ENCODE measurements at regions not wholly inside any gene's neighbourhood (a gene's known extent, or its start where the extent isn't known, plus 50 kb on each side); places are given as distances from the start of the nearest gene placed in this dataset.

DNA sequence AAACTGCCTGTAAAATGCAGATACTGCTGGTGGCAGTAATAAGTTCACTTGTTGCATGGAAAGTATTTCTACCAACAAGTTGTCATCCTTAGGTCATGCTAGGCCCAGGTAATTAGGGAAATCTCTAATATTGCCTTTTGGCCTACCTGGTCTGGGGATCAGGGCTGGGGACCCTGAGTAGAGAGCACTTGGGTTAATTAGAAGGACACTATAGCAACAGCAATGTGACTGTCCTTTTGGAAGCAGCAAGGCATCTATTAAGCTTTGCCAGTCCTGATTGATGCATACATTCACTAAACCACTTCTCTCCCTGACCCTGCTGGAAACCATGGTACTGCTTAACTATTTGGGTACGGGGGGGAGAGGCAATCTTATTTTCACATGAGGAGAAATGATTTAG lies 86.5 kb upstream of the GNAZ start:
- no peak for TF ChIP-seq GATA3 (IDR thresholded peaks at IDR 0.05; ENCODE audit: low read depth, low read length)
- no peak for TF ChIP-seq GATA2 (IDR thresholded peaks at IDR 0.05; ENCODE audit: low read depth, low read length)

DNA sequence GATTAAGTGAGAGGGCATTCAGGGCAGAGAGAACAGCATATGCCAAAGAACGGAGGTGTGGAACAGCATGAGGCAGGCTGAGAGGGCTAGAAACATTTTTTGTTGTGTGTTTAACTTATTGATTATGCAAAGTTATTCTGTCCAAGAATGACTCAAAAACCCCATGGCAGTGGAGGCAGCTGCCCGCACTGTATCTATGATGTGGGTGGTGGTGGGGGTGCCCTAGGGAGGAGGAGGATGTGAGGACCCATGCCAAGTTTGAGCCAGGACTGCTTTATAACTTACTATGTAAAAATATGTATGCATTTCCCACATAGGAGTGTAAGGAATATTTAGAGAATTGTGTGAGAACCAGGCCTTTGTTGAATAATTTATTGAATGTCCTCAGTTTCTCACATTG lies 85.4 kb upstream of the GNAZ start:
- no peak for TF ChIP-seq GATA2 (IDR thresholded peaks at IDR 0.05; ENCODE audit: low read depth, low read length)
- no peak for TF ChIP-seq GATA3 (IDR thresholded peaks at IDR 0.05; ENCODE audit: low read depth, low read length)

DNA sequence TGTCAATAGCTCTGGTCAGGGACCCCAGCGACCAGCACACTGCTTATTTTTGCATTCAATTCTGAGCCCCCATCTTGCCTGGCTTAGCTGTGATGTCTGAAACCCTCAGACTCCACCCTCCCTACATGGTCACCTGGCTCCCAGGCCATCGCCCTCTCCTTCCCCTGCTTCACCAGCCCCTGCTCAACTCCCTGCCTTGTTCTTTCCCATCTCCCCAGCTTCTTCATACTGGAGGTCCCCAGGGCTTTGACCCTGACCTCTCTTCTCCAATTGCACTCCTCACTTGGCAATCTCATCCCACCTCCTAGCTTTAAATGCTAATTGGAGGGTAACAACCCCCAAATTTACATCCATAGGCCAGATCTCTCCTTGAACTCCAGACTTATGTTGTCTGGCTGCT lies 84.3 kb upstream of the GNAZ start:
- no peak for TF ChIP-seq GATA3 (IDR thresholded peaks at IDR 0.05; ENCODE audit: low read depth, low read length)

DNA sequence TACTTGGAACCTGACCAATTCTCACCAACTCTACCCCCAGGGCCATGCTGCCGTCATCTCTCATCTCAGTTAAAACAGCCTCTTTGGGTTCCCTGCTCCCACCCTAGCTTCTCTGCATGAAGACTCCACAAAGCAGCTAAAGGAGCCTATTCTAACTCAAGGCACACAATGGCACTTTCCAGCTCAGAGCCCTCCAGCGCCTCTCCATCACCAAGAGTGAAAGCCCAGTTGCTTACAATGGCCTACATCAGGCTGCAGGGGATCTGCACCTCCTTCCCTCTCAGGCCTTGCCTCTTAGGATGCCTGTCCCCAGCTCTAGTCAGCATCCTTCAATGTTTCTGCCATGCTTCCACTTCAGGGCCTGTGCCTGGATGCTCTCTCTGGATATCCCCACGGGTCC lies 83.7 kb upstream of the GNAZ start:
- TF ChIP-seq GATA3 (IDR thresholded peaks at IDR 0.05; ENCODE audit: low read depth, low read length) (no peak), GATA2 (IDR thresholded peaks at IDR 0.05; ENCODE audit: low read depth, low read length) (no peak)

DNA sequence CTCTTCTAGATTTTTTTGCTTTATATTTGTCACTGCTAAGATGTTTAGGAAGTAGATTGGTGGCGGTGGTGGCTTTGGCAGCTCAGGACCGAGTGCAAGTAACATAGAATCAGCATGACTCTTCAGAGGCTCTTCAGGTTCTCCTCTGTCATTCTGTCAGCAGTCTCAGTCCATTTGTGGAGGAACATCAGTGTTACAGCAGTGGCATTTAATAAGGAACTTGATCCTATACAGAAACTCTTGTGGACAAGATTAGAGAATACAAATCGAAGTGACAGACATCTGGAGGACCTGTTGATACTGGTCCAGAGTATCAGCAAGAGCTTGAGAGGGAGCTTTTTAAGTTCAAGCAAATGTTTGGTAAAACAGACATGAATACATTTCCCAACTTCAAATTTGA lies 82.2 kb upstream of the GNAZ start:
- TF ChIP-seq GATA2 (IDR thresholded peaks at IDR 0.05; ENCODE audit: low read depth, low read length) (no peak), GATA3 (IDR thresholded peaks at IDR 0.05; ENCODE audit: low read depth, low read length) (no peak)

DNA sequence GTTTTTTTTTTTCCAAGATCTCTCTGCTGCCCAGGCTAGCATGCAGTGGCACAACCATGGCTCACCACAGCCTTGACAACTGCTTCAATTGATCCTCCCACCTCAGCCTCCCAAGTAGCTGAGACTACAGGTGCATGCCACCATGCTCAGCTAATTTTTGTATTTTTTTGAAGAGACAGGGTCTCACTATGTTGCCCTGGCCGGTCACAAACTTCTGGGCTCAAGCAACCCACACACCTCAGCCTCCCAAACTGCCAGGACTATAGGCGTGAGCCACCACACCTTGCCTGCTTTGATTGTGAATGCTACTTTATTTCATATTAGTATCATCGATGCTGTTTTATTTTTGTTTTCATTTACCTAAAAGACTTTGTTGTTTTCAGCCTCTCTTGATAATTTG lies 81.5 kb upstream of the GNAZ start:
- TF ChIP-seq GATA2 (IDR thresholded peaks at IDR 0.05; ENCODE audit: low read depth, low read length): no peak
- TF ChIP-seq GATA3 (IDR thresholded peaks at IDR 0.05; ENCODE audit: low read depth, low read length): no peak

DNA sequence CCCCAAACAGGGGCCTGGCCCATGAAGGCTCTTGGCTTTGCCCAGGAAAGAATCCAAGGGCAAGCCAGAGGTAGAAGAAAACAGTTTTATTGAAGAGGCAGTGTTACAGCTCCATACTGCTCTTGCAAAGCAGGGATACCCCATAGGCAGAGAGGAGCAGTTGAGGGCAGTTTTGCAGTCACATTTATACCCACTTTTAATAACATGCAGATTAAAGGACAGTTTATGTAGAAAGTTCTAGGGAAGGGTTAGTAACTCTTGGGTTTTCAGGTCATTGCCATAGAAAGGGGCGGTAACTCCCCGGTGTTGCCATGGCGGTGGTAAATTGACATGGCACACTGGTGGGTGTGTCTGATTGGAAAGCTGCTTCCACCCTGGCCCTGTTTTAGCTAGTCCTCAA lies 80.5 kb upstream of the GNAZ start:
- TF ChIP-seq GATA2 (IDR thresholded peaks at IDR 0.05; ENCODE audit: low read depth, low read length): no peak
- no peak for TF ChIP-seq GATA3 (IDR thresholded peaks at IDR 0.05; ENCODE audit: low read depth, low read length)

DNA sequence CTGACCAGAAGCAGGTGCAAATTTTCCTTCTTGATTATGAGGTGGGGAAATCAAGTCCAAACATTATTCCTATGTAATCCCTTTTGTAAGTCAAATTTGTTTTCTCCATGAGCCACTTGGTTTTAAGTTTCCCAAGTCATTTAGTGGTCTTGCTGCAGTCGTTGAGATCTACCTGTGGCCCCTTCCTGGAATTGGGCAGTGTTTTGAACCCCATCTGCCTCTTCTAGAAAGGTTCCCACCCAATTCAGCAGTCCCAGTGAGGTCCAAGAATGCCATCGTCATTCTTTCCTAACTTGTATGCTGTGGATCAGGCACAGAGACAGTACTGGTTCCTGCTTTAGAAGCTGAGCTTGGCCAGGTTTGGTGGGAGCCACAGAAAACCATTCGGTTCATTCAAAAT lies 77.8 kb upstream of the GNAZ start:
- TF ChIP-seq GATA3 (IDR thresholded peaks at IDR 0.05; ENCODE audit: low read depth, low read length) (no peak), GATA2 (IDR thresholded peaks at IDR 0.05; ENCODE audit: low read depth, low read length) (no peak)

DNA sequence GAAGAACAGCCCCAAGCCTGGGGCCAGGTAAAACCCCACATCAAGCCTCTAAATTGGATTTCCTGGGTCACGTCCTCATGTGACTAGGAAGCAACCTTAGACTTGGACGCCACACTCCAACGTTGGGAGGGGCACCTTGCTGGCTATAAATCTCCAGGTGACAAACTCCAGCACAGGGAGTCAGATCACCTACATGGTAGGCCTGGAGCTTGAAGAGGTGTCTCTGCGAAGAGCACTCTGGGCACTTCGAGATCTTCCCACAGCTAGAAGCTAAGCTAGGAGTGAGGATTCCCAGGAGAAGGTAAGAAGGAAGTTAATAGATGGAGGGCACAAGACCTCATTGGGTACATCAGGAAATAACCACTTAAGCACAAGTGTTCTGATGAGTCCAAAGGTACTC lies 77.1 kb upstream of the GNAZ start:
- TF ChIP-seq GATA3 (IDR thresholded peaks at IDR 0.05; ENCODE audit: low read depth, low read length): no peak
- TF ChIP-seq GATA2 (IDR thresholded peaks at IDR 0.05; ENCODE audit: low read depth, low read length): no peak

DNA sequence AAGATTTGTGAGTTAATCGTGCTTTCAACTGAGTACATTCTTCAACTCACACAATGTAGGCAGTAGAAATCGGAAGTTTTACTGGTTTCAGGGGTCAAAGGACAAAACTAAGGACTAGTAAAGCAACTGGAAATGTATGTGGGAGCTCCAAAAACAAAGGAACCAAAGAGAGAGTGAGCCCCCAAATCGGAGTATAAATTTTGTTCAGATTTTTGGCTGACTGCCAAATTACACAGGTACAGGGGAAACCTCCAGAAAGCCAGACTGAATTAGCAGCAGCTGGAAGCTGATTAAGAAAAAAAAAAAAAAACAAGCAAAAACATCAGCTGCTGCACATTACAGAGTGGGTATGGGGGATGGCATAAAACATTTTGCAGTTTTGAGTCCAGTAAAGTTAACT lies 75.2 kb upstream of the GNAZ start:
- TF ChIP-seq GATA2 (IDR thresholded peaks at IDR 0.05; ENCODE audit: low read depth, low read length) (no peak), GATA3 (IDR thresholded peaks at IDR 0.05; ENCODE audit: low read depth, low read length) (no peak)

DNA sequence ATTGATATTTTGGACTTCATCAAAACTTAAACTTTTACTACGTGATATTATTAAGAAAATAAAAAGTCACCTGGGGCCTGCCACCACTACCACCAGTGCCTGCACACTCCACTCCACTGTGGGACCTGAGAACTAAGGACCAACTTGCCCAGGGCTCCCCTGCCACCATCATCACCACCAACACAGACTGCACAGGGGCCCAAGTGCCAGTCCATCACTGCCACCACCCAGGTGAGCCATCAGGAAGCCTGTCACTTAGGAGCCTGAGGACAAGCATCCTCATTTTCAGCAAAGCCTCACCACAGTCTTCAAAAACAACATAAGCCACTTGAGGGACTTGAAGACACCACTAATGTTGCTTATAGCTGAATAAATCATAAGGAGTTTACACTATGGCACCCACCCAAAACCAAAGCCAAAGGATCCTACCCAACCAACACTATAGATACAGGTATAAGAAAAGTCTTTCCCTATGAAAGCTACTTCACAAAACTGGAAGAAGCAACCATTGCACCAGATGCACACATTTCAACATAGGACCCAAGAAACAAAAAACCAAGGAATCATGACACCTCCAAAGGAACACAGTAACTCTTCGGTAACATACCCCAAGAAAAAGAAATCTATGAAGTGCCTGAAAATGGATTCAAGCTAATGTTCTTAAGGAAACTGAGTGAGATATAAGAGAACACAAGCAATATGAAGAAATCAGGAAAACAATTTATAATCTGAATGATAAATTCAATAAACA lies 73.6 kb upstream of the GNAZ start:
- TF ChIP-seq GATA2 (IDR thresholded peaks at IDR 0.05; ENCODE audit: low read depth, low read length) (no peak), GATA3 (IDR thresholded peaks at IDR 0.05; ENCODE audit: low read depth, low read length) (no peak)

DNA sequence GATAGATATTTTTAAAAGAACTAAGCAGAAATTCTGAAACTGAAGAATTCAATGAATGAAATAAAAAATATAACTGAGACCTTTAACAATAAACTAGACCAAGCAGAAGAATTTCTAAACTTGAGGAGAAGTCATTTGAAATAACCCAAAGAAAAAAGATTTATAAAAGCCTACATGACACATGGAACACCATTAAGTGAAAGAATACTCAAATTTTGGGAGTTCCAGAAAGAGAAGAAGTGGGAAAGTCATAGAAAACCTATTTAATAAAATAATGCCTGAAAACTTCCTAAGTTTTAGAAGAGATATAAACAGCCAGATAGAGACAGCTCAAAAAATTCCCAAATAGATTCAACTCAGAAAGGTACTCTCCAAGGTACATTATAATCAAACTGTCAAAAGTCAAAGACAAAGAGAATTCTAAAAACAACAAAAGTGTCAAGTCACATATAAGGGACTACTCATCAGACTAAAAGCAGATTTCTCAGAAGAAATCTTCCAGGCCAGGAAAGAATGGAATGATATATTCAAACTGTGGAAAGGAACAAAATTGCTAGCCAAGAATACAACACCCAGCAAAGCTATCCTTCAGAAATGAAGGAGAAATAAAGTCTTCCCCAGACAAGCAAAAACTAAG lies 72.9 kb upstream of the GNAZ start:
- no peak for TF ChIP-seq GATA3 (IDR thresholded peaks at IDR 0.05; ENCODE audit: low read depth, low read length)
- TF ChIP-seq GATA2 (IDR thresholded peaks at IDR 0.05; ENCODE audit: low read depth, low read length): no peak

DNA sequence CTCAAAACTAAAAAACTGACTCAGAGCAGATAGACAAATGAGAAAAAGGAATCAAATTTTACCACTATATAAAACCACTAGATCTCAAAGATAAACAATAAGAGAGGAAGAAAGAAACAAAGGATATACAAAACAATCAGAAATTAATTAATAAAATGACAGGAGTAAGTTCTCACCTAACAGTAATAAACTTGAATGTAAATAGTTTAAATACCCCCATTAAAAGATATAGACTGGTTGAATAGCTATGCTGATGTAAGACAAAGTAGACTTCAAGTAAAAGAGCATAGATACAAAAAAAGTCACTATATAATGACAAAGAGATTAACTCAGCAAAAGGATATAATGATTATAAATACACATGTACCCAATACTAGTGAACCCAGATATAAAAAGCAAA lies 72.3 kb upstream of the GNAZ start:
- TF ChIP-seq GATA2 (IDR thresholded peaks at IDR 0.05; ENCODE audit: low read depth, low read length): no peak
- no peak for TF ChIP-seq GATA3 (IDR thresholded peaks at IDR 0.05; ENCODE audit: low read depth, low read length)

DNA sequence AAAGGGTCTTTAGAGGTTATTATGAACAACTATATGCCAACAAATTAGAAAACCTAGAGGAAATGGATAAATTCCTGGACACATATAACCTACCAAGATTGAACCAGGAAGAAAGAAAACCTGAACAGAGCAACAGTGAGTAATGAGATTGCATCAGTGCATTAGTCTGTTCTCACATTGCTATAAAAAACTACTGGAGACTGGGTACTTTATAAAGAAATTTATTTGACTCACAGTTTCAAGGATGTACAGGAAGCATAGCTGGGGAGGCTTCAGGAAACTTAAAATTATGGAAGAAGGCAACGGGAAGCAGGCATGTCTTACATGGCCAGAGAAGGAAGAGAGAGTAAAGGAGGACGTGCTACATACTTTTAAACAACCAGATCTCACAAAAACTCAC lies 70.8 kb upstream of the GNAZ start:
- TF ChIP-seq GATA3 (IDR thresholded peaks at IDR 0.05; ENCODE audit: low read depth, low read length) (no peak), GATA2 (IDR thresholded peaks at IDR 0.05; ENCODE audit: low read depth, low read length) (no peak)

DNA sequence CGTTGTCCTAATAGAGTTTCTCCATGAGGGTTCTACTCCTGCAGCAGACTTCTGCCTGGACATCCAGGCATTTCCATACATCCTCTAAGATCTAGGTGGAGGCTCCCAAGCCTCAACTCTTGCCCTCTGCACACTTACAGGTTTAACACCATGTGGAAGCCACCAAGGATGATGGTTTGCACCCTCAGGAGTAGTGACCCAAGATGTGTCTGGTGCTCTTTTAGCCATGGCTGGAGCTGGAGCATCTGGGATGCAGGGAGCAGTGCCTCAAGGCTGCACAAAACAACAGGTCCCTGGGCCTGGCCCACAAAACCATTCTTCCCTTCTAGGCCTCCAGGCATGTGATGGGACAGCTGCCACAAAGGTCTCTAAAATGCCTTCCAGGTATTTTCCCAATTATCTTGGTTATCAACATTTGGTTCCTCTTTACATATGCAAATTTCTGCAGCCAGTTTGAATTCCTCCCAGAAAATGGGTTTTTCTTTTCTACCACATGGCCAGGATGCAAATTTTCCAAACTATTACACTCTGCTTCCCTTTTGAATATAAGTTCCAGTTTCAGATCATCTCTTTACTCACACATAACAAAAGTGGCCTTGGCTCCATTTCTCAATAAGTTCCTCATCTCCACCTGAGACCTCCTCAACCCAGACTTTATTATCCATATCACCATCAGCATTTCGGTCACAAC lies 69.5 kb upstream of the GNAZ start:
- TF ChIP-seq GATA3 (IDR thresholded peaks at IDR 0.05; ENCODE audit: low read depth, low read length) (no peak), GATA2 (IDR thresholded peaks at IDR 0.05; ENCODE audit: low read depth, low read length) (no peak)

Data from SH-SY5Y (cell line).